ENCODE measurements at regions not wholly inside any gene's neighbourhood (a gene's known extent, or its start where the extent isn't known, plus 50 kb on each side); places are given as distances from the start of the nearest gene placed in this dataset.

DNA sequence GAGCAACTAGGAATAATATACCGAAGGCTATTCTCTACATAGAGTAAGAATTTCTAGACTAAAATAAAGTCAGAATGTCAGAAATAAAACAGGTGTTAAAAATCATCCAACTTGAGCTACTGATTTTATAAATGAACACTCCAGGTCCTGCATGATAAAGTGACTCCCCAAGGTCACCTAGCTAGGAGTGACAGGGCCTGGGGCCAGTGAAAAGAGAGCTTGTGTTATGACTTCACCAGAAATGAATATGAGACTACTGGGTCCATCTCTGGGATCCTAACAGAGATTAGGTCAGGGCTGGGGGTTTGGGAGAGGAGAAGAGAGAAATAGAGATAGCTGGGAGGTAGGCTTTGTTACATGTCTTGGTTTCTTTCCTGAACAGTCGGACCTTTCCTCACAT is 89.7 kb upstream of the CYP1B1 start:
- Histone ChIP-seq H3K27me3 (ENCODE audit: insufficient read depth, low read length) (no peaks in the 10 kb centered on the region), H2AFZ (ENCODE audit: low read length) (no peak overlapping the region), H3K79me2 (ENCODE audit: insufficient read depth, low read length) (no peaks in the 10 kb centered on the region), H3K27ac (ENCODE audit: low read depth, low read length) (no peak overlapping the region), H3K4me3 (ENCODE audit: insufficient read depth, low read length) (no peak overlapping the region), H3K9me3 (ENCODE audit: low read depth, low read length) (no peaks in the 10 kb centered on the region), H3K4me2 (ENCODE audit: insufficient read depth, low read length) (no peak overlapping the region), H3K36me3 (ENCODE audit: insufficient read depth, low read length) (no peaks in the 10 kb centered on the region), H3K4me1 (ENCODE audit: insufficient read depth, low read length) (peaks cover 16% of the 10 kb centered on the region), H4K20me1 (ENCODE audit: insufficient read depth, low read length) (no peaks in the 10 kb centered on the region)
- DNase-seq (ENCODE audit: insufficient read length, low spot score, missing footprints): no peak
- TF ChIP-seq, protein P1, sequence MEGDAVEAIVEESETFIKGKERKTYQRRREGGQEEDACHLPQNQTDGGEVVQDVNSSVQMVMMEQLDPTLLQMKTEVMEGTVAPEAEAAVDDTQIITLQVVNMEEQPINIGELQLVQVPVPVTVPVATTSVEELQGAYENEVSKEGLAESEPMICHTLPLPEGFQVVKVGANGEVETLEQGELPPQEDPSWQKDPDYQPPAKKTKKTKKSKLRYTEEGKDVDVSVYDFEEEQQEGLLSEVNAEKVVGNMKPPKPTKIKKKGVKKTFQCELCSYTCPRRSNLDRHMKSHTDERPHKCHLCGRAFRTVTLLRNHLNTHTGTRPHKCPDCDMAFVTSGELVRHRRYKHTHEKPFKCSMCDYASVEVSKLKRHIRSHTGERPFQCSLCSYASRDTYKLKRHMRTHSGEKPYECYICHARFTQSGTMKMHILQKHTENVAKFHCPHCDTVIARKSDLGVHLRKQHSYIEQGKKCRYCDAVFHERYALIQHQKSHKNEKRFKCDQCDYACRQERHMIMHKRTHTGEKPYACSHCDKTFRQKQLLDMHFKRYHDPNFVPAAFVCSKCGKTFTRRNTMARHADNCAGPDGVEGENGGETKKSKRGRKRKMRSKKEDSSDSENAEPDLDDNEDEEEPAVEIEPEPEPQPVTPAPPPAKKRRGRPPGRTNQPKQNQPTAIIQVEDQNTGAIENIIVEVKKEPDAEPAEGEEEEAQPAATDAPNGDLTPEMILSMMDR (IDR thresholded peaks at IDR 0.05; ENCODE audit: extremely low read depth, low read depth, low read length): no peak

DNA sequence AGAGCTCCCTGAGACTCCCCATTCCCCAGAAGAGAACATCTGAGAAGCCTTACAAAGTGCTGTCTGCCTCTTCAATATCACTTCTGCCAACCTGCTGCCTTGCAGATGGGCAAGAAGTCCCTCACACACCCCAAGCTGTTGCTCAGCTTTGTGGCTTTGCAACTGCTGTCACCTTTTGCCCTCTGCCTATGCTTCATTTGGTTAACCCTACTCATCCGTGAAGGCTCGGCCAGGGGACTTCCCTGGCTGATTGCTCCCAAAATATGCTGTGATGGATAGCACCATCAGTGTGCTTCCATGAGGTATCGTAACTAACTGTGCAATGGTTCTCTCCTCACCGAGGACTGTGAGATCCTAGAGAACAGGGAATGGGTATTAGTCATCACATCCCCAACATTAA is 88.9 kb upstream of the CYP1B1 start:
- TF ChIP-seq, protein P1 (IDR thresholded peaks at IDR 0.05; ENCODE audit: extremely low read depth, low read depth, low read length): no peak
- H3K27ac ChIP-seq (ENCODE audit: low read depth, low read length): no peak overlapping the region
- no peak for DNase-seq (ENCODE audit: insufficient read length, low spot score, missing footprints)
- H3K79me2 ChIP-seq (ENCODE audit: insufficient read depth, low read length): no peaks in the 10 kb centered on the region
- no peaks in the 10 kb centered on the region for H3K36me3 ChIP-seq (ENCODE audit: insufficient read depth, low read length)
- H2AFZ ChIP-seq (ENCODE audit: low read length): no peak overlapping the region
- H3K27me3 ChIP-seq (ENCODE audit: insufficient read depth, low read length): no peaks in the 10 kb centered on the region
- no peak overlapping the region for H3K4me3 ChIP-seq (ENCODE audit: insufficient read depth, low read length)
- H3K4me1 ChIP-seq (ENCODE audit: insufficient read depth, low read length): peaks cover 15% of the 10 kb centered on the region
- H4K20me1 ChIP-seq (ENCODE audit: insufficient read depth, low read length): no peaks in the 10 kb centered on the region
- no peaks in the 10 kb centered on the region for H3K9me3 ChIP-seq (ENCODE audit: low read depth, low read length)
- no peak overlapping the region for H3K4me2 ChIP-seq (ENCODE audit: insufficient read depth, low read length)

DNA sequence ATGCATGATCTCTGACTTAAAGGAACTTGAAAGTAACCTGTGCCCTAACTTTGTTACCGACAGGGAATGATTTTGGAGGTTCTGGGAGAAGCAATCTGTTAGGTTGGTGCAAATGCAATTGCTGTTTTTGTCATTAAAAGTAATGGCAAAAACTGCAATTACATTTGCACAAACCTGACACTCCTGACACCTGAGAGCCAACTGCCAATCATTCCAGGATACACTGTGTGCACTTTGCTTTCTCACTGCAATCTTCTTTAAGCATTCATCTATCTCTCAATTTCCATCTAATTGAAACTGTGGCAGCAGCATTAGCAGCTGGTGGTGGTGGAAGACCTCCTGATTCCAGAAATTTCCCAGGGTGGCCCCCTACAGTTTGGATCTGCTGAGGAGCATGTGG is 87.6 kb upstream of the CYP1B1 start:
- Histone ChIP-seq H3K9me3 (ENCODE audit: low read depth, low read length) (no peaks in the 10 kb centered on the region), H3K27me3 (ENCODE audit: insufficient read depth, low read length) (no peaks in the 10 kb centered on the region), H4K20me1 (ENCODE audit: insufficient read depth, low read length) (no peaks in the 10 kb centered on the region), H3K79me2 (ENCODE audit: insufficient read depth, low read length) (no peaks in the 10 kb centered on the region), H3K4me1 (ENCODE audit: insufficient read depth, low read length) (peaks cover 3% of the 10 kb centered on the region), H3K4me2 (ENCODE audit: insufficient read depth, low read length) (no peak overlapping the region), H3K36me3 (ENCODE audit: insufficient read depth, low read length) (no peaks in the 10 kb centered on the region), H3K4me3 (ENCODE audit: insufficient read depth, low read length) (no peak overlapping the region), H2AFZ (ENCODE audit: low read length) (no peak overlapping the region), H3K27ac (ENCODE audit: low read depth, low read length) (no peak overlapping the region)
- no peak for DNase-seq (ENCODE audit: insufficient read length, low spot score, missing footprints)
- TF ChIP-seq, protein P1 (IDR thresholded peaks at IDR 0.05; ENCODE audit: extremely low read depth, low read depth, low read length): no peak

DNA sequence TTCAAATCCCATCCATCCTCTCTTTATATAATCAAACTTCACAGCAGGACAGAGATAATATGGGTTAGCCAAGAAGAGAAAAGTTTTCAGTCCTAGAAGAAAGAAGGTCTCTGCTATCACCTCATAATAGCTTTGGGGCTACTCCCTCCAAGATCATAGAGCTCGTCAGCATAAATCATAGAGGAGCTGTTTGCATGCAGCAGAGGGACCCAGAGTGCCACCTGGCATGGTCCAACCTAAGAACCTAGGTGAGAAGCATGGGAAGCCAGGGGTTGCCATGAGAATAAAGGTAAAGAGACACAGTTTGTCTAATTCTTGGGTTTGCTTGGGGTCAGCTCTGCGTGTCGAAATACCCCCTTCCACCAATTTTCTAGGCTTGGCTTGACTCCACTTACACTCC is 87.1 kb upstream of the CYP1B1 start:
- Histone ChIP-seq H3K4me2 (ENCODE audit: insufficient read depth, low read length) (no peak overlapping the region), H3K36me3 (ENCODE audit: insufficient read depth, low read length) (no peaks in the 10 kb centered on the region), H3K27ac (ENCODE audit: low read depth, low read length) (no peak overlapping the region), H3K9me3 (ENCODE audit: low read depth, low read length) (no peaks in the 10 kb centered on the region), H4K20me1 (ENCODE audit: insufficient read depth, low read length) (no peaks in the 10 kb centered on the region), H3K79me2 (ENCODE audit: insufficient read depth, low read length) (no peaks in the 10 kb centered on the region), H3K27me3 (ENCODE audit: insufficient read depth, low read length) (no peaks in the 10 kb centered on the region), H2AFZ (ENCODE audit: low read length) (no peak overlapping the region), H3K4me1 (ENCODE audit: insufficient read depth, low read length) (no peaks in the 10 kb centered on the region), H3K4me3 (ENCODE audit: insufficient read depth, low read length) (no peak overlapping the region)
- no peak for DNase-seq (ENCODE audit: insufficient read length, low spot score, missing footprints)
- TF ChIP-seq, protein P1 (IDR thresholded peaks at IDR 0.05; ENCODE audit: extremely low read depth, low read depth, low read length): no peak

All from osteoblast (primary cell).